HepG2 (cell line): ENCODE measurements at regions not wholly inside any gene's neighbourhood (a gene's known extent, or its start where the extent isn't known, plus 50 kb on each side); places are given as distances from the start of the nearest gene placed in this dataset.

Experiments
- ATAC-seq: fragments of 200-7000 bp; cut with Tn5 transposase; 3 replicates; pipeline ENCODE4 v1.9.1; 2020; ENCODE audit warnings: mild to moderate bottlenecking, moderate library complexity
- BruUV-seq: library from RNA; stranded (reverse); fragments of 400-500 nt; replicated peaks from 2 replicates; lab custom pipeline; 2021; lab: Mats Ljungman, UMichigan
- CTCF ChIA-PET: fragments of 300-600 bp; formaldehyde crosslinking; extraction: SDS; loops from one replicate; lab custom pipeline; 2021; ENCODE audit warnings: low total read pairs, inconsistent platforms, low intra/inter-chr PET ratio; lab: Yijun Ruan, JAX
- POLR2A ChIA-PET: fragments of 350-600 bp; sonication (Branson Sonifier 250); formaldehyde crosslinking; loops from one replicate; lab custom pipeline; 2020; ENCODE audit warnings: antibody characterized with exemption, inconsistent platforms; lab: Yijun Ruan, JAX
- DNase-seq: peaks from one replicate; pipeline ENCODE4 v3.0.0-alpha.2; 2015; ENCODE audit warnings: low spot score
- FAIRE-seq: peaks from 3 replicates; lab custom pipeline; 2011; peaks lifted over from hg19 to GRCh38; lab: Jason Lieb, UNC
- H2AFZ ChIP-seq: one replicate; pipeline ENCODE4 v1.6.1; 2011; ENCODE audit warnings: low read length, inconsistent platforms
- H3K27ac ChIP-seq: fragments of 300-600 bp; 3 replicates; pipeline ENCODE4 v1.8.0; 2011; ENCODE audit warnings: mixed run types, mild to moderate bottlenecking, mixed read lengths, low read length, inconsistent platforms; ENCODE audit not compliant: insufficient read depth; ENCODE audit errors: extremely low read length
- H3K27me3 ChIP-seq, 2 experiments: fragments of 200-600 bp in 1 of 2; 2 replicates in 1 of 2; 3 replicates in 1 of 2; pipeline versions ENCODE4 v1.6.0 to v1.8.0; 2011; ENCODE audit warnings: low read length in 2 of 2, mild to moderate bottlenecking in 2 of 2, moderate library complexity in 2 of 2, inconsistent platforms in 1 of 2; ENCODE audit not compliant: insufficient read depth in 2 of 2, control insufficient read depth in 1 of 2
- H3K36me3 ChIP-seq, 2 experiments: fragments of 200-600 bp in 1 of 2; replicated peaks in 1 of 2; 2 replicates in 1 of 2; 3 replicates in 1 of 2; pipeline versions ENCODE4 v1.5.1 to v1.8.0; 2011; ENCODE audit warnings: low read length in 2 of 2, inconsistent platforms in 1 of 2; ENCODE audit not compliant: insufficient read depth in 2 of 2, control insufficient read depth in 1 of 2
- H3K4me1 ChIP-seq: 2 replicates; pipeline ENCODE4 v1.5.1; 2012; ENCODE audit warnings: low read length, inconsistent platforms; ENCODE audit not compliant: insufficient read depth
- H3K4me2 ChIP-seq: 2 replicates; pipeline ENCODE4 v1.6.0; 2011; ENCODE audit warnings: low read depth, low read length, inconsistent platforms
- H3K4me3 ChIP-seq, 3 experiments: fragments of 200-600 bp in 1 of 3; sonication (generic), shearing (Covaris generic) in 1 of 3; replicated peaks in 1 of 3; 2 replicates each; pipeline ENCODE4 v1.5.1; 2011 to 2016; ENCODE audit warnings: low read length in 3 of 3, inconsistent platforms in 2 of 3, low read depth in 2 of 3, mild to moderate bottlenecking in 2 of 3, control low read depth in 1 of 3, mixed read lengths in 1 of 3; ENCODE audit not compliant: insufficient read depth in 1 of 3
- H3K79me2 ChIP-seq: one replicate; pipeline ENCODE4 v1.6.1; 2011; ENCODE audit warnings: low read length, inconsistent platforms; ENCODE audit not compliant: insufficient read depth
- H3K9ac ChIP-seq: 2 replicates; pipeline ENCODE4 v1.6.0; 2011; ENCODE audit warnings: mild to moderate bottlenecking, low read depth, low read length, inconsistent platforms; ENCODE audit not compliant: insufficient read depth
- H3K9me3 ChIP-seq: 2 replicates; pipeline ENCODE4 v1.5.1; 2012; ENCODE audit warnings: mild to moderate bottlenecking, low read length
- H4K20me1 ChIP-seq: 2 replicates; pipeline ENCODE4 v1.6.0; 2011; ENCODE audit warnings: inconsistent platforms, mild to moderate bottlenecking, low read length, moderate library complexity; ENCODE audit not compliant: insufficient read depth
- CEBPG ChIP-seq: IDR thresholded peaks from 2 replicates; pipeline ENCODE4 v1.6.1; 2016
- CREM ChIP-seq, 2 experiments: sonication (generic) in 1 of 2; formaldehyde crosslinking in 1 of 2; IDR thresholded peaks; 2 replicates each; pipeline versions ENCODE4 v1.4.0 to v1.6.1; 2016 to 2020; ENCODE audit warnings: antibody characterized with exemption in 1 of 2, mild to moderate bottlenecking in 1 of 2, missing genetic modification reagents in 1 of 2
- DNMT3B ChIP-seq: conservative IDR thresholded peaks from 2 replicates; pipeline ENCODE4 v1.6.1; 2016; ENCODE audit warnings: missing biosample characterization, control low read depth
- HNF4A ChIP-seq: sonication (generic); formaldehyde crosslinking; IDR thresholded peaks from 2 replicates; pipeline ENCODE4 v1.4.0; 2020; ENCODE audit warnings: missing genetic modification reagents
- HOXA7 ChIP-seq: sonication (generic); formaldehyde crosslinking; IDR thresholded peaks from 2 replicates; pipeline ENCODE4 v1.8.1; 2022; ENCODE audit warnings: mild to moderate bottlenecking, missing genetic modification reagents, moderate library complexity
- KDM5B ChIP-seq: sonication (generic); formaldehyde crosslinking; IDR thresholded peaks from 2 replicates; pipeline ENCODE4 v1.4.0; 2020; ENCODE audit warnings: missing genetic modification reagents, mild to moderate bottlenecking, borderline replicate concordance
- MAFK ChIP-seq, 2 experiments: IDR thresholded peaks in 1 of 2; conservative IDR thresholded peaks in 1 of 2; 2 replicates each; pipeline ENCODE4 v1.6.1; 2011; ENCODE audit warnings: improper control_type of control experiment in 2 of 2, low read length in 2 of 2
- MEIS2 ChIP-seq: sonication (generic); formaldehyde crosslinking; IDR thresholded peaks from 2 replicates; pipeline ENCODE4 v1.9.0; 2021; ENCODE audit warnings: mild to moderate bottlenecking, missing genetic modification reagents
- RBM39 ChIP-seq: fragments of 200-400 bp; formaldehyde crosslinking; IDR thresholded peaks from one replicate; pipeline ENCODE4 v1.6.1; 2018; ENCODE audit warnings: antibody characterized with exemption, mild to moderate bottlenecking, low read depth, low read length; ENCODE audit not compliant: poor library complexity, severe bottlenecking
- TAF1 ChIP-seq: sonication (generic); formaldehyde crosslinking; IDR thresholded peaks from 2 replicates; pipeline ENCODE4 v1.4.0; 2020; ENCODE audit warnings: missing genetic modification reagents
- ZNF101 ChIP-seq: sonication (generic); formaldehyde crosslinking; IDR thresholded peaks from 2 replicates; pipeline ENCODE4 v1.4.0; 2020; ENCODE audit warnings: mild to moderate bottlenecking, low read depth, missing genetic modification reagents, borderline replicate concordance
- ZNF136 ChIP-seq: sonication (generic); formaldehyde crosslinking; IDR thresholded peaks from 2 replicates; pipeline ENCODE4 v1.8.1; 2022; ENCODE audit warnings: low read depth, mild to moderate bottlenecking, moderate library complexity, missing genetic modification reagents
- ZNF441 ChIP-seq: sonication (generic); formaldehyde crosslinking; IDR thresholded peaks from 2 replicates; pipeline ENCODE4 v1.7.0; 2021; ENCODE audit warnings: missing genetic modification reagents, borderline replicate concordance
- ZNF550 ChIP-seq: sonication (generic); formaldehyde crosslinking; IDR thresholded peaks from 2 replicates; pipeline ENCODE4 v1.4.0; 2020; ENCODE audit warnings: mild to moderate bottlenecking, missing genetic modification reagents, borderline replicate concordance
- ZNF557 ChIP-seq: sonication (generic); formaldehyde crosslinking; IDR thresholded peaks from 2 replicates; pipeline ENCODE4 v1.4.0; 2020; ENCODE audit warnings: missing genetic modification reagents
- ZNF614 ChIP-seq: IDR thresholded peaks from 2 replicates; pipeline ENCODE4 v1.6.1; 2018; ENCODE audit warnings: missing biosample characterization, missing genetic modification reagents, inconsistent platforms, borderline replicate concordance
- WGBS: methylation state at CpG from one replicate; pipeline ENCODE4 v1.1.6; 2017; ENCODE audit warnings: low lambda C conversion rate; 5-methylcytosine and 5-hydroxymethylcytosine counted together
- in situ Hi-C: cut with HindIII; loops from 2 replicates; pipeline ENCODE4 v1.10.0; 2017; ENCODE audit warnings: low pct_unique_long_range_greater_than_20kb; ENCODE audit not compliant: extremely low pct_ligation_motif_present
- intact Hi-C: fragments of 100-400 bp; cut with micrococcal nuclease; formaldehyde crosslinking; loops from one replicate; pipeline ENCODE4 v1.10.0; 2022; ENCODE audit not compliant: unreplicated experiment
- TF ChIP-seq, protein P1 (sequence below): IDR thresholded peaks from 2 replicates; pipeline ENCODE4 v1.6.1; 2016; ENCODE audit warnings: low read depth, control low read depth
- TF ChIP-seq, protein P2 (sequence below): sonication (generic); formaldehyde crosslinking; IDR thresholded peaks from 2 replicates; pipeline ENCODE4 v1.5.0; 2020; ENCODE audit warnings: missing genetic modification reagents

DNA sequence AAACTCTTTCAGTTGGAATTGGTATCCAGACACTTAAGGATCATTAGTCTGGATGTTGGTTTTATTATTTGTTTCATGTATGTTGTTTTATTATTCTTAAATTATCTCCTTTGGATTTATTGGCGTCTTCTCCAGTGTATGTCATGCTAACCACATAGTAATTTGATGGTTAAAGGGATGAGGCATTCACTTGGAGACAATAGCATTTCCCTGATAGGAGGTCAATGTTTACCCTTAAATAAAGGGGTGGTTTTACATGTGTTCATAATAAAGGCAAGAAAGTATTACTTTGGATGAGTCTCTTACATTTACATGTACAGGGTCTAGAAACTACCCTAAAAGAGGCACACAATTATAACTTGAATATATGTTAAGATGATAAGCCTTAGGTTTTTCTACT lies 51.2 kb upstream of the RNF144B start:
- Histone ChIP-seq H3K4me2 (no peak overlapping the region), H3K36me3 (no peaks in the 10 kb centered on the region), H3K9ac (no peak overlapping the region), H3K27ac (no peak overlapping the region), H3K27me3 (no peaks in the 10 kb centered on the region), H3K79me2 (no peaks in the 10 kb centered on the region), H3K9me3 (no peaks in the 10 kb centered on the region), H3K4me3 (no peak overlapping the region), H2AFZ (no peak overlapping the region), H3K4me1 (no peaks in the 10 kb centered on the region), H4K20me1 (no peaks in the 10 kb centered on the region)
- 0% methylated on average over 1 of the region's 1 CpG for WGBS
- intact Hi-C loops (no loop called here), in situ Hi-C loops (no loop called here)
- no TSS peak for BruUV-seq
- ATAC-seq (no peak), FAIRE-seq (no peak), DNase-seq (no peak)
- ChIA-PET POLR2A (no interaction called here), CTCF (no interaction called here)
- no peak for TF ChIP-seq MAFK (conservative IDR thresholded peaks at IDR 0.05 in 1 of 2, IDR thresholded peaks at IDR 0.05 in 1 of 2; ENCODE audit: low read length in 2 of 2)

DNA sequence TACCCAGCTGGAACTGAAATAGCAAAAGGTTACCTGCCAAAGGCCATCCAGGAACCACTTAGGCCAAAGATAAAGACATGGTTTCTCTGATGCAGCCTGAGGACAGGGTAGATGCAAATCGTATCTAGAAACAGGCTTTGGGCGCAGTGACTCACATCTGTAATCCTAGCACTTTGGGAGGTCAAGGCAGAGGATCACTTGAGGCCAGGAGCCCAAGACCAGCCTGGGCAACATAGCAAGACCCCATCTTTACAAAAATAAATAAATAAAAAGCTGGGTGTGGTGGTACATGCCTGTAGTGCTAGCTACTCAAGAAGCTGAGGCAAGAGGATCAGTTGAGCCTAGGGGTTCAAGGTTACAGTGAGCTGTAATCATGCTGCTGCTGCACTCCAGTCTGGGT lies 52.9 kb upstream of the RNF144B start:
- no peak for FAIRE-seq
- Histone ChIP-seq H3K36me3 (no peaks in the 10 kb centered on the region), H3K9me3 (no peaks in the 10 kb centered on the region), H3K4me3 (no peak overlapping the region), H3K4me2 (no peak overlapping the region), H3K79me2 (no peaks in the 10 kb centered on the region), H4K20me1 (no peaks in the 10 kb centered on the region), H2AFZ (no peak overlapping the region), H3K27ac (no peak overlapping the region), H3K4me1 (no peaks in the 10 kb centered on the region), H3K9ac (no peak overlapping the region), H3K27me3 (no peaks in the 10 kb centered on the region)
- BruUV-seq, result no TSS peak
- 59% methylated on average over 2 of the region's 2 CpGs for WGBS
- ChIA-PET CTCF (no interaction called here), POLR2A (no interaction called here)
- in situ Hi-C loops (no loop called here), intact Hi-C loops (no loop called here)
- no peak for DNase-seq
- no peak for ATAC-seq
- TF ChIP-seq KDM5B (CRISPR knock-in tag) (no peak), MEIS2 (no peak), CEBPG (CRISPR knock-in tag) (no peak), RBM39 (no peak), DNMT3B (no peak), ZNF550 (CRISPR knock-in tag) (no peak), ZNF136 (no peak), HOXA7 (CRISPR knock-in tag) (no peak), ZNF101 (CRISPR knock-in tag) (no peak), CREM (IDR thresholded peaks at IDR 0.05) (no peak), CREM (CRISPR knock-in tag; IDR thresholded peaks at IDR 0.05) (no peak), HNF4A (no peak), ZNF557 (CRISPR knock-in tag) (no peak), TAF1 (CRISPR knock-in tag) (no peak), ZNF441 (CRISPR knock-in tag) (no peak), ZNF614 (CRISPR knock-in tag) (no peak)
- TF ChIP-seq, protein P1, sequence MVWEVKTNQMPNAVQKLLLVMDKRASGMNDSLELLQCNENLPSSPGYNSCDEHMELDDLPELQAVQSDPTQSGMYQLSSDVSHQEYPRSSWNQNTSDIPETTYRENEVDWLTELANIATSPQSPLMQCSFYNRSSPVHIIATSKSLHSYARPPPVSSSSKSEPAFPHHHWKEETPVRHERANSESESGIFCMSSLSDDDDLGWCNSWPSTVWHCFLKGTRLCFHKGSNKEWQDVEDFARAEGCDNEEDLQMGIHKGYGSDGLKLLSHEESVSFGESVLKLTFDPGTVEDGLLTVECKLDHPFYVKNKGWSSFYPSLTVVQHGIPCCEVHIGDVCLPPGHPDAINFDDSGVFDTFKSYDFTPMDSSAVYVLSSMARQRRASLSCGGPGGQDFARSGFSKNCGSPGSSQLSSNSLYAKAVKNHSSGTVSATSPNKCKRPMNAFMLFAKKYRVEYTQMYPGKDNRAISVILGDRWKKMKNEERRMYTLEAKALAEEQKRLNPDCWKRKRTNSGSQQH, result no peak
- TF ChIP-seq, protein P2, sequence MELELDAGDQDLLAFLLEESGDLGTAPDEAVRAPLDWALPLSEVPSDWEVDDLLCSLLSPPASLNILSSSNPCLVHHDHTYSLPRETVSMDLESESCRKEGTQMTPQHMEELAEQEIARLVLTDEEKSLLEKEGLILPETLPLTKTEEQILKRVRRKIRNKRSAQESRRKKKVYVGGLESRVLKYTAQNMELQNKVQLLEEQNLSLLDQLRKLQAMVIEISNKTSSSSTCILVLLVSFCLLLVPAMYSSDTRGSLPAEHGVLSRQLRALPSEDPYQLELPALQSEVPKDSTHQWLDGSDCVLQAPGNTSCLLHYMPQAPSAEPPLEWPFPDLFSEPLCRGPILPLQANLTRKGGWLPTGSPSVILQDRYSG (CRISPR knock-in tag), result no peak
